ENCODE measurements at regions not wholly inside any gene's neighbourhood (a gene's known extent, or its start where the extent isn't known, plus 50 kb on each side); places are given as distances from the start of the nearest gene placed in this dataset.

DNA sequence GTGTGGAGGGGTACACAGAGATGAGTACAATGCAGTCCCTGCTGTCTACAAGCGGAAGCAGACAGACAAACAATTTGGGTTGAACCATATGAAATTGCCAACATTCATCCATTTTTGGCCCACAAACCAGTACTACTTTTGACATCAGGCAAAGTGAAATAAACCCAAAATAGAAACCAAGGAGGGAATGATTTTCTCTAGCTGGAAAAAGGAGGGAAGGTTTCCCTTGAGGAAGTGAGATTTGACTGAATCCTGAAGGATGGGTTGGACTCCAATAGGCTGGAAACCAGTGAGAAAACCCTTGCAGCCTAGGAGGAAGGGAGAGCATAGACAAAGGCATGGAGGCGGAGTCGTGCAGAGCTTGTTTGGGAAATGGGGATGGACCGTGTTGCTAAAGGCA lies 63.5 kb upstream of the PJA1 start:
- no peak for DNase-seq (ENCODE audit: low read depth, low spot score)

DNA sequence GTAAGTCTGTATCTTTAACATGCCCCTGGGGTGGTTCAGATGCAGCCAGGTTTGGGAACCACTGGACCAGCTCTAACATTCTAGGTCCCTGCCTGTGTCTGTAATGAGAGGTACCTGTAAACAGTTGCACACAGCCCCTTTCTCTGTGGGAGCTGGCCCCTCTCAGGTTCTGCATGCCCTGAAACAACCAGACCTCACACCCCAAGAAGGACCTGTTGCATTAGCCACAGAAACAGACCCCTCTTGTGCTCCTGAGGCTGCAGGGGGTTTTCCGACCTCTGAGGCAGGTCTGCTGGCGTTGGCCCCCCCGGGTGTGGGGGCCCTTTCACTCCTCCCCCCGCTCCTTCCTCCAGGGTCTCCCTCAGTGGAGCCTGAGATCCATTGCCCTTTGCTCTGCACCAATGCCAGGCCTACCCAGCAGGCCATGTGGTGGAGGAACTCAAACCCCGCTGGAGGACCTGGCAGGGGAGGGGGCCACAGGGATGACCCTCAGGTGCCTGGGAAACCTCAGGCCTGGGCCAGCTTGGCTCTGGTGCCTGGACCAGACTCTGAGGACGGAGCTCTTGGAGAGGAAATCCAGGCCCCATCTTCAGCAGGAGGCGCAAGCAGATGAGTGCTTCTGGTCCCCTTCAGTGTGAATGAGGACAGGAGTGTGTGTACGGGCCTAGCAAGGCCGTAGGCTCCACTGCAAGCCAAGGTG lies 61.4 kb upstream of the PJA1 start:
- no peak for DNase-seq (ENCODE audit: low read depth, low spot score)

GRCh38 chrX:69222103-69223090 lies 57.1 kb upstream of the PJA1 start:
- peak; percentile 85 for DNase-seq (ENCODE audit: low read depth, low spot score)

DNA sequence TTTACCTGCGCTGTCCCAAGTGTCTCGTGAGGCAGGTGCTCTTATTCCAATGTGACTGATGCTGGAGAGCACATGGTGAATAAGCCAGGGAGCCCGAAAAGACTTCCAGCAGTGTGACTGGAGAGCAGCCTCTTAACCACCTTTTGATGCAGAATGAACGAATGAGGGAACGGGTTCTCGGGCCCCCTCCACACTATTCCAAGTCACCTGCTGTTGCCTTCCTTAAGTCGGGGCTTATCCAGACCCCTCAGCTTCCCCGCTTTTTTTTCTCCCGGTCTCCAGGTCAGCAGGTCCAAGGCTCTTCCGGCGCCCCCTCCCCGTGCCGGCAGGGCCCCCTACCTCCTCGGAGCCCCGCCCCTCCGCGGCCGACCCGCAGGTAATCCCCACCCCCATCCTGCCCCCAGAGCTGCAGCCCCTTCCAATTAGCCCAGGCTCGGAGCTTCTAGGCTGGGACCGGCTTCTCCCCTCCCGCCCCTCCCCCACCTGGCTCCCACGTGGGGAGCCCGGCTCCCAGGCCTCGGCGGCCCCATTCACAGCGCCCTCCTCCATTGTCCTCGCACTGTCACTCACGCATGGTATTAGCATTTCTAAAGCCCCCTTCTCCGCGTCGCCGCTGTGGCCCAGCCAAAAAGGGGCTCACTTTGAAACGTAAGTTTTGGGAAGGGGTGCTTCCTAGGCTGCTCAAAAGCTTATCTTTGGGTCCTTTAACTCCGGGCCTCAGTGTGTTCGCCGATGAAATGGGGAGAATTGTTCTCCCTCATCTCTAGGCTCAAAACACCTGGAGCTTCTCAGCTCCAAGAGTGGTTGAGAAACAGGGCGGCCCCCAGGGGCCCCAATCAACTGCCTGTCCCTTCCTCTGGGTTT lies 56.2 kb upstream of the PJA1 start:
- DNase-seq (ENCODE audit: low read depth, low spot score): no peak

DNA sequence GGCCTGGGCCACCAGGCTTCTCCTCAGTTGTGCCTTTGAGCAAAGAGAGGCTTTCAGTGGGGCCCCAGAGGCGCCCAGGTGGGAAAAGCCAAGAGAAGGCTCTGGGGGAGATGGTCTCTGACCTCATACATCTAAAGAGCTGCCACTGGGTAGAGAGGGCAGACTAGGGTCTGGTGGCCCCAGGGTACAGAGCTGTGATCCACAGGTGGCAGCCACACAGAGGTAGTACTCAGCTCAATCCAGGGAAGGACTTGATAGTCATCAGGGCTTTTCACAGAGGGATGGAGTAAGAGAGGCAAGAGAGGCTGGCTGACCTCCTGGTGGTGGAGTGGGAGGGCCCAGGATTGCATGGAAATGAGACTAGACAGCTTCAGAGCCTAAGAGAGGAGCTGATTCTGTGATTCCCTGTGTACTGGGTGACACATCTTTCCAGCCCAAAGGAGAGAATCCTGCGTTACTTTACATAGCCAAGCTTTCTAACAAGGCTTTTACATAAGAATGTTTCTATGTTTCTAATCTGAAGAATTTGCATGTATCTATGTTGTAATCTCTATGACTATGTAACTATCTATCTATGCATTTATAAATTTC lies 53.2 kb upstream of the PJA1 start:
- no peak for DNase-seq (ENCODE audit: low read depth, low spot score)

GRCh38 chrX:69216911-69217310 lies 51.7 kb upstream of the PJA1 start:
- DNase-seq (ENCODE audit: low read depth, low spot score): peak; percentile 43

GRCh38 chrX:69216446-69216845 lies 51.2 kb upstream of the PJA1 start:
- DNase-seq (ENCODE audit: low read depth, low spot score): no peak

- DNase-seq (ENCODE audit: low read depth, low spot score): no peak
These were observed 50.1 kb upstream of the PJA1 start for GRCh38 chrX:69215161-69215875.
